GM15510 (cell line): ENCODE measurements at regions not wholly inside any gene's neighbourhood (a gene's known extent, or its start where the extent isn't known, plus 50 kb on each side); places are given as distances from the start of the nearest gene placed in this dataset.

Experiments used
- POLR2A ChIP-seq: IDR thresholded peaks from 3 replicates; pipeline ENCODE4 v1.6.1; 2011; ENCODE audit warnings: borderline replicate concordance; ENCODE audit not compliant: insufficient read length; ENCODE audit errors: extremely low read depth

- TF ChIP-seq POLR2A, result no peak
Measured at GRCh38 chrX:45524805-45525204, 324.1 kb upstream of the DIPK2B start.

- TF ChIP-seq POLR2A, result no peak
Measured at GRCh38 chrX:45524296-45524695, 323.6 kb upstream of the DIPK2B start.

DNA sequence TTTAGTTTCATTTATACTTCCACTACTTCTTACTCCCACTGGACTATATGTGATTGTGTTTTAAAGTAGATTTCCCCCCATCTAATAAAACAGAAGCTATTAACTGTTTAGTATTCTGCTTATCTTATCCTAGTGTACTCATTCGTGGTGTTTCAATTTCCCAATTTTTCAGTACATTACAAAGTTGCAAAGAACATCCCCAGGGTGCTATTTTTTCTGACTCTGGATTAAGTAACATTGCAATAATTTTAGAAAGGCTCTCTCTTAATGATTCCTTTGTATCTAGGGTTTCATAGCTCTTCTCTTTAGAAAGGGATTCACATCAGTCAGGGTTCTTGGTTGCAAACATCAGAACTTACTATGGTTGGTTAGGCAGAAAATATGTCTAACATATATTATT lies 317.9 kb upstream of the DIPK2B start:
- TF ChIP-seq POLR2A, result no peak

DNA sequence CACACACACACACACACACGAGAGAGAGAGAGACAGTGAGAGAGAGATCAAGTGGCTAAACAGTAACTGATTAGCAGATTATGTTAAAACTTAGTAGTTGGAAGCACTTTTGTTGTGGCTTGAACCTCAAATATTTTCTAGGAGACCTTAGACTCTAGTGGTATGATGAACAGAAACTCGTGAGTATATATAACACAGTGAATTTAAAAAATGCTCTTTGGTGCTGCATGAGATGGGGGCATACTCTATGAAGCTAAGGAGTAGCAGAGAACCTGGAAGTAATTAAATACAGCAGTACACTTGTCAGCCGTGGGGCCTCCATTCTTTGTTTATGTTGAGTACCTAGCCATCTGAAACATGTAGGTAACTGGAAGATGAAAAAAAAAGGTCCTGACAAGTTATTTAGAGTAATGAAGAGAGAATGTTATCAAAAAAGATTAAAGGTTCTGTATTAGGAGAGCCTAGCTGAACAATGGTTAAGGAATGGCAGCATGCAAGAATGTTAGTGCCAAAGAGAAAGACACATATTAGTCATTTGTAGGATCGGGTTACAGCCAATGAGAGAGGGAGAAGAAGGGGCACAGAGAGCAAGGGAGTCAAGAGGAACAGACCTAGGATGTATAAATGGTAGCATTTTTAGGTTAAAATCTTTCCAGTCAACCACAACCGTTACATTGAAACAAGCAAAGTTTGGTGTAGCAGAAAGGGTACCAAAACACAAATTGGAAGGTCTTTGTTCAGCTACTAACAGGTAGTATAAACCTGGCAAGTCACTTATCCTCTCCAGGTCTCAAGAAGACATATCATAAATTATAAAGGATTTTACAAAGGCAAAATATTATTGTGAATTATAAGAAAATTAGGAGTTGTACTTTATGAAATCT lies 316.7 kb upstream of the DIPK2B start:
- TF ChIP-seq POLR2A, result no peak

DNA sequence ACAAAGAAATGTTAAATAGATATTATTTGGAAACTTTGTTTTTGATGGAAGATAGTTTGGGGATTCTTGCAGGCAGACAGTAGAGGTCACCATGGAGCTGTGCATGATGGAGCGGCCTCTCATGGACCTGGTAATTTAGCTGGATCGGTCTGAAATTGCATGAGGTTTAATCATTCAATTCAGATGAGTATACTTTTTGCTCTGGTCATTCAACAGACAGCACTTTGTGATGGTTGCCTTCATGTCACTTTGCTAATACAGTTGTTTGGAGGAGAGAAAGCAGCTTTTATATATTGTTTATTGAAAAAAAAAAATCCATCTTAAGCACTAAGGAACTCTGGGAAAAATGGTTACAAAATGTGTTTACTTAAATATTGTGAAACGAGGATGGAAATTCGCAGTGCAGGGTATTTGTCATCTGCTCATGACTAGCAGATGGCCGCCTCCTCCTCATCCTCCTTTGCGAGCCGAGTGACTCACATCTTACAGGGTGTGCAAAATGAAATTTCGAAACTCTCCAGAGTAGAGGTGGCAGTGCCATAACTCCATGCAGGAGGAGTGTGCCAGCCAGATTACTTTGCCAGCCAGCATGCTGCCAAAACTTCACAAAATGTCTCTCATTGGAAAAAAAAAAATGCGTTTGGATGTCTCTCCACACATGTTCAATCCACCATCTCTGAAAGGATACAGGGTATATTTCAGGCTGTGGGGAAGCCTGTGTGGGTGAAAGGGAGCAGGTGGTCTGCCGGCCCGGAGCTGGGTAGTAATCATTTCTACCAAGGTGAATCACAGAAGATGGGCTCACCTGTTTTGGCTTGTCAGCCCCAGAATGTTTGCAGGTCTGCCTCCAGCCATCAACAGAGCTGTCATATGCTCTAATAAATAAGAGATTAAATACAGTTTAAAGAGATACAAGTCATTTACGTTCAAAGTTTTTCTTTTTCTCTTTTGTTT lies 314.9 kb upstream of the DIPK2B start:
- no peak for TF ChIP-seq POLR2A

DNA sequence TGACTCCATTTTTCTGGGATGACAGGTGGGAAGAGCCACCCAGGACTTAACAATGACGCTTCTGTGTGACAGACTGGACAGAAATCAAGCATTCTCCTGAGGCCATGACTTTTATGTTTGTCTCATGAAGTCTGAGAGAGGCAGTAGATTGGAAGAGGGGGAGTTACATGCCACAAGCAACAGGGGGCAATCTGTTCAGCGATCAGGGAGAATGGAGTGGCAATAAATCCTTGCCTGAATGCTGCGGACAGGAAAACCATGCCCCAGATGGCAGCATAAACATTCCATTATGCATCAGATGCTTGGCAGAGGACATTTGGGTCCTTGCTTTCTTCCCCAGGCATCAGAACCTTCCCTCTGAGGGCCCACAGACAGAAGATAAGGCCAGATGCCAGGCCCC lies 312.4 kb upstream of the DIPK2B start:
- no peak for TF ChIP-seq POLR2A

DNA sequence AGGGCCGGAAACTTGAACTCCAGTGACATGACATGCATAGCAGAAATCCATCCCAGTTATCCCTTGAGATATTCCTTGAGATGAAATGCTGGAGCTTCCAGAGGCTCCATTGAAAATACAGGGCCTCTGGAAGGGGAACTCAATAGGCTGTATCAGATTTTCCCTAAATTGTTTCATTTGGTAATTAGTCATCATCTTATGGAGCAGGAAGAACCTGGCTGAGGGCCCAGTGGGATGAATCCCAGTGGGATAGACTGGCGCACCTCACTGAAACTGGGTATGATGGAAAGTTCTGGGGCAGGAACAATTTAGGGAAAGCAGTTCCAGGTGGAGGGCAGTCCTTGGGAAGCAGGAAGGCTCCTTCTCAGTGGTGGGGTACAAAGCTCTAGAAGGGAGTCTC lies 307.8 kb upstream of the DIPK2B start:
- TF ChIP-seq POLR2A, result no peak

DNA sequence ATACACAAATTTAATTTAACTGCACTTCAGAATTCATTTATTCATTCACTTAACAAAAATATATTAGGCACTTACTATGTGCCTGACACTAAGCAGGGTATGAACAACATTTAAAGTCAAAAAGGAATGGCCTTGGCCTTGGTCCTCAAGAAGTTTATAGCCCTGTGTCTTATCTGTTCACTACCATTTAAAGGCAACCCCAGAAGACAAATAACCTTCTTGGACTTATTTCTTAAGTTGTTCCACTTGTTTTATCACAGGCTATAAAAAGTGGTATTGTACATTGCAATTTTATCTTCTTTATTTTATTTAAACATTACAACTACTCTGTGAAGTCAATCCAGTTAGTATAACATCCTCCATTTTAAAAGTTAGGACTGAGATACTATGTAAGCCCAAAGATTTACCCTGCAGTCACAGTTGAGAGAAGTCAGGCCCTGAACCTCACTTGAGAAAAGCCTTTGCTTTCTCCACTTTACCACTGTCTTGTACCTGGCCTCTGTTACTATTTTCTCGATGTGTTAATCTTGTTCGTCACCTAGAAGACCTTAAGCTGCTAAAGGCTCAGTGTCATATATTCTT lies 305.6 kb upstream of the DIPK2B start:
- TF ChIP-seq POLR2A, result no peak

- no peak for TF ChIP-seq POLR2A
Measured at GRCh38 chrX:45505214-45505613, 304.5 kb upstream of the DIPK2B start.

- TF ChIP-seq POLR2A, result no peak
Measured at GRCh38 chrX:45502396-45502795, 301.7 kb upstream of the DIPK2B start.

DNA sequence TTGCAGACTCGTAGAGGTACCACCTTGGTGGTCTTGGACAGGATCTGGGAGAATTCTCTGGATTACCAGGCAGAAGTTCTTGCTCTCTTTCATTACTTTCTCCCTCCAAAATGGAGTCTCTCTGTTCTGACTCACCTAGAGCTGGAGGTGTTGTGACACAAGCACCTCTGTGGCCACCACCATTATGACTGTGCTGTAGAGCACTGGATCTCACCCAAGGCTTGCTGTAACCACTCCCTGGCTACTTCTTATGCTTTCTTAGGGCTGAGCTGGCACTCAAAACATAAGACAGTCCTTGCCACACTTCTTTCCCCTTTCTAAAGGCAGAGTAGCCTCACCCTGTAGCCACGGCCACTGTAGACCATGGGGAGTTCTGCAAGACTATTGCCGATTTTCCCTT lies 296.6 kb upstream of the DIPK2B start:
- TF ChIP-seq POLR2A, result no peak

DNA sequence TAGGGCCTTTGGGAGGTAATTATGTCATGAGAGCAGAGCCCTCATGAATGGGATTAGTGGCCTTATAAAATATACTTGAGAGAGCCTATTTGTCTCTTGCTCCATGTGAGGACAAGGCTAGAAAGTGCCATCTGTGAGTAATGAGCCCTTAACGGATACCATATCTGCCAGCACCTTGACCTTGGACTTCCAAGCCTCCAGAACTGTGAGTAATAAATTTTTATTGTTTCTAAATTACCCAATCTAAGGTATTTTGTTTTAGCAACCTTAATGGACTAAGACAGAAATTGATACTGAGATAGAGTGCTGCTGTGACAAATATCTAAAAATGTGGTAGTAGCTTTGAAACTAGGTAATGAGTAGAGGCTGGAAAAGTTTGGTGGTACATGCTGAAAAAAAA lies 285.0 kb upstream of the DIPK2B start:
- no peak for TF ChIP-seq POLR2A

- no peak for TF ChIP-seq POLR2A
Measured at GRCh38 chrX:45479835-45480422, 279.3 kb upstream of the DIPK2B start.

- no peak for TF ChIP-seq POLR2A
Measured at GRCh38 chrX:45479196-45479834, 278.6 kb upstream of the DIPK2B start.
